Stimulated activated CD8-positive, alpha-beta memory T cell treated with anti-CD3 and anti-CD28 coated beads, Interleukin-15, amount 100 ng/mL, for 48 hours (primary cell): ENCODE measurements at regions not wholly inside any gene's neighbourhood (a gene's known extent, or its start where the extent isn't known, plus 50 kb on each side); places are given as distances from the start of the nearest gene placed in this dataset.
A peak's percentile ranks its signal among the peaks of the same experiment; 100 is the strongest.

Experiments
- DNase-seq, 2 donors: peaks; one replicate each; pipeline ENCODE4 v3.0.0-alpha.2; 2020; ENCODE audit warnings: low read depth in 2 of 2

DNA sequence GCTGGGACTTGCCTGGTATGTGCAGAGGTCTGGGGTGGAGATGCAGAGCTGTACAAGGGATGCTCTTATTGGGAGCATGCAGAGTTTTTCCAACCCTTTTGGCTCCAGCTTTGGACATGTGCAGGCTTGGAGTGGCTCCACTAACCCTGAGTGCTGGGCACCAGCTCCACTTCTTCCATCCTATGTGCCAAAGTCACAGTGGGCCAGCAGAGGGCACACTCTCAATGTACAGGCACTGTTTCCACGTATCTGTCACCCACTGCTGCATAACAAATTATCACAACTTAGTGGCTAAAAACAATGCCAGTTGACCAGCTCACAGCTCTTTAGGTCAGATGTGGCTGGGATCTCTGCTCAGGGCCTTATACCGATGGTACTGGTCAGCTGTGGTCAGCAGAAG lies 631.8 kb downstream of the AJAP1 start:
- DNase-seq, result peak in 1 of 2 donors; percentile 6

DNA sequence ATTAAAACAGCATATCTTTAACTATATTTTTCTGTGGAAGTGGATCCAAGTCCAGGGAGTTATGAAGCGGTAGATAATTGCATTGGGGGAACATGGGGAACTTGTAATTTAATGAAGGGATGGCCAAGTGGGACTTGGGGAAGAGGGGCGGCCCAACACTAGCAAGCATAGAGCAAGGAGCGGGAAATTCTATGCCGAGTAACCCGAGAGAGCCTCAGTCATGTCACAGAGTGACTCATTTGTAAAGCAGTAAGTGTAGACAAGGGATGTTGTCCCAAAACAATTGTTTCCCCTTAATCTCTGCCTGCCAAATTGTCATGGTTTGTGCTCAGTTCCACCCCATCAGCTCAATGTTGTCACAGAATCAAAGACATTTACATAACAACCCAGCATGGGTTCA lies 620.1 kb downstream of the AJAP1 start:
- DNase-seq, result no peak

DNA sequence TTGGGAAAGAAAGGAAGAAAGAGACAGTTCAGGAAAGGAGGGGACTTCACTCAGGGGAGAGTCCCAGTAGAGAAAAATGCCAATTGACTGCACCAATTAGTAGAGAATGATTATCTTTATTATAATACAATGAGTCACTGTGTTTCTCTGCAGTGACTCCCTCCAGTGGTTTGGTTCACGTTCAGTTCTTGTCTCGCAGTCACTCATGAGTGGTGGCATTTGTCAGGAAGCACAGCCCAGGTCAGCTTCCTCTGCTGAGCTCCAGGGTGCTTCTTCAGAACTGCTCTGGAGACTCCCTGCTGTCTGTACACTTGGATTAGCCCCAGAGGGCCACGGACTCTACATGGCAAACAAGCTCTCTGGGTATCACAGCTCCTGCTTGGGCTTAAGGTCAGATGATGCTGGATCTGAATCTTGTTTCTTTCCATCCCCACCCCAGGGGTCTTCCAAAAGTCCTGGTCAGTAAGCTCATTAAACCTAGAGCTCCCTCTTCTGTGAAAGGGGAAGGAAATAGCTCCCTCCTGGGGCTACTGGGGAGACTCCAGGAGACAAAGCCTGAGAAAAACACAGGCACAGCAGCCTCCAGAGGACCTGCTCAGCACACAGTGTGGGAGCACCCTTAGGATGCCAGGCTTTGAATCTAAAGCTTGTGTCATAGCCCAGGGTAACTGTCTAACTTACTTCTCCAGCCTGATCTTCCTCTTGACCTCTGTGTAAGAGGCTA lies 619.0 kb downstream of the AJAP1 start:
- no peak for DNase-seq

DNA sequence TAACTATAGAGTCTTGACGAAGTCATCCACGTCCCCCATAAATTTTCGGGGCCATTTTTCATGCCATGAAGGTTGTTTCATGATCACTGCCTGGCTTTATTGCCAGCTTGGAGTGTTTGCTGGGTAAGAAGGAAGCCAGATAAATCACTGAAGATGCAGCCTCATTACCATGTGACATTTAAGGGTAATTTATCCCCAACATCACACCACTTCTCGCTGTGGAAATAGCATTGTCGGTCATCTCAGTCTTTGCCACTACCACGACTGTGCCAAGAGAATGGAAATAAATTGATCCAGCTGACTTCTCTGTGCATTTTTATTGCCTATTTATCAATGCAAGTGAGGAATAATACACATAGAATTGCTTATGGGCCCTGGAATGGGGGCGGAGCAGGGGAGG lies 617.9 kb downstream of the AJAP1 start:
- DNase-seq, result no peak

DNA sequence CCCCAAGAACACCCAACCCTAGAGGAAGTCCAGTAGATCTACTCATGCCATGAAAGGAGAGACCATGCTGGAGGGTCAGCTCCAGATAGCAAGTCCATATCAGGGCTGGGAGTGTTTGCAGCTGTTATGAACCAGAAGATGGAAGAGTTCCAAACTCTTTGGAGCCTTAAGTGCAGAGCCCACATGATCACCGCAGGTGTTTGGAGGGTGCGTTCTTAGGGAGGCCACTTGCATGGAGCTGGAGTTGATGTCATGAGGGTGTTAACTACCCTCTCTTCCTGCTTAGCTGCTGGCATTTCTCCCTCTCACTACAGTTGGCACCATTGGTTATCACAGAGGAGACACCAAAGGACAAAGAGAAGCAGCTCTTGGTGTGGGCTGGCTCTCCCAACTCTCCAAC lies 616.9 kb downstream of the AJAP1 start:
- DNase-seq, result no peak

DNA sequence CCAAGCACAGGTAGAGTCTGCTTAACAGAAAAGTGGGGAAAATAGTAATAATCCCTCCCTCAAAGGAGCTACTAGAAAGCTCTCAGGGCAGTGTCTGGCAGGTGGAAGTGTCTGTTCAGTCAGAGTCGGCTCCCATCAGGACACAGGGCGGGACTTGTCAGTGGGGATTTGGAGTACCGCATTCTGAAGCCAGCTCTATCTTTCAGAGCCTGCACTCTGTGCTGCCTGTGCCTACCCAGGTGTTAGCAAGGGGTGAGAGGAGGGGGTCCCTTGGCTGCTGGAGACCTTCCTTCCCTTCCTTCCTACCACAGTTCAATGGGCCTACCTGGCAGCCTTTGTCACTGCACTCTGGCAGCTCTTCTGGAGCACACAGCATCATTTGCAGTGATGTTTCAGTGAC lies 615.5 kb downstream of the AJAP1 start:
- no peak for DNase-seq

DNA sequence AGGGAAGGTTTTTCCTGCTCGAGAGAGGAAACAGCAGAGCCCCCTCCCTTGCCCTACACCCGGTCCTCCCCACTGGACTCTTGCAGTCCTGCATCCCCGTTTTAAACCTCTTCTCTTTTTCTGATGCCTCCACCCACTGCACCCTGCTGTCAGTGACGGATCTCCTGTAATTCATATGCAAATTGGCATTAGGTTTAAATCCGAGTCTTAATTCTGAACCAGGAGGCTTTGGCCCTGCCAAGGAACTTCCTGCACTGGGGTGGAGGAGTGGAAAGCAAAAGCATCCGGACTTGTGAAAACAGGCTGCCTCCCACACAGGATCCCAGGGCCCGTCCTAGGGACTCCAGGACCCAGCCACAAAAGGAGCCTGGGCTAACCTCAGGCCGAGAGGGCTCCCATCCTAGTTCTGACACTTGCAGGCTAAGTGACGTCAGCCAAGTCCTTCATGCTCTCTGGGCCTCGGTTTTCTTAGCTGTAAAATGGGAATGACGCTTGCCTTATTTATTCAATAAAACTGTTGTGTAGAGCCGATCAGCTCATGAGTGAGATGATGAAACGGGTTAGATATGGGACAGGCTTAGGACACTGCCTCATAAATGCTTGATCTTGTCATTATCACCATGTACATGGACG lies 613.3 kb downstream of the AJAP1 start:
- DNase-seq, result no peak

DNA sequence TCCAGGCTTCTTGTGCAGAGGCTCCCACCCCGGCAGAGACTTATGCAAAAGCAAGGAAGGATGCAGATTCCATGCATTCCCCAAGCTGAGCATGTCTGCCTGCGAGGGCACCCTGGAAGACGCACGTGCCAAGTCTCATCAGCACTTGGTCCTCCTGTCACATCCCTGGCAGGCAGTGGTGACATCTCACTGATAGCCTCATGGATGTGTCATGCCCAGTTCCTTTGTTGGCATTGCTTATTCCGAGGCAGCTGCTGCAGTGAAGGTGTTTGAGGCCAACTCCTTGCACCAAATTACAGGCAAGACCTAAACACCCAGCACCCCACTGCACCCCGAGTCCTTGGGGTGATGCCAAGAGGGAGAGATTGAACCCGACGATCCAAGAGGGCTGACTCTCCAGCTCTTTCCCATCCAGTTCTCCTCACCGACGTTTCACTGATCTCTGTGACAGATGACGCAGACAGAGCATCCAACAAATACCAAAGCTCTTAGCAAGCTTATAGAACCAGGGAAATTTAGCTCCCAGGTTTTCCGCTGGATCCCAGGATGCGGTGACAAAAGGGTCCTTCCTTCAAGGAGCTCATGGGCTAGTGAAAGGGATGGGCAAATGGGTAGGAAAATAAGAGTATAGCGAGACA lies 611.1 kb downstream of the AJAP1 start:
- no peak for DNase-seq

DNA sequence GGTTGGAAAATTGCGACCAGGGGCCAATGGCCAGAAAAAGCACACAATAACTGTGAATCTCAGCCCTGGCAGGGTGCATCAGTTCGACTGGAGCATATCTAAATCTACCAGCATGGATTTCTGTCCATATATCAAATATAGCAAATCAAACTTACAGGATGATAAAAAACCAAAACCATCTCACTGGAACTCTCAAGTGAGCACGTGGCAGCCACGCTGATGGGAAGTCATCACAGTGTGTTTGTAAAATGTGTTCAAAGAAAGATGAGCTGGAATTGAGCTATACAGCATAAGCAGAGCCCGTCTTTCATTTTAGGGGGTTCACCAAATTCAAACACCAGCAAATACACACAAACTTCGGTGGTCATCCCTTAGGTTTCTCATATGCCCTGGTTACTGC lies 610.1 kb downstream of the AJAP1 start:
- DNase-seq, result no peak

DNA sequence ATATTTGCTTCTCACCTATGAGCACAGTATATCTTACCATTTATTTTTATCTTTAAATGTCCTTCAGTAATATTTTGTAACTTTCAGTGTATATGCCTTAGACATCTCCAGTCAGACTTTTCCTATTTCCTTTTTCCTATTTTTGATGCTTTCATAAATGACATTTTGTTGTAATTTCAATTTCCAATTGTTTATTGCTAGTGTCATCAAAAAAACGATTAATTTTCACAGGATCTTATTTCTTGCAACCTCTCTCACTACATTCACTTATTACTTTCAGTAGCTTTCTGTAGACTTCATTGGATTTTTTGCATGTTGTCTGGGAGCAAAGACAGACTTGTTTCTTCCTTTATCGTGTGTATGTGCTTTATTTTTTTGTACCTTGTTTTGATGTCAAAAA lies 602.4 kb downstream of the AJAP1 start:
- no peak for DNase-seq

DNA sequence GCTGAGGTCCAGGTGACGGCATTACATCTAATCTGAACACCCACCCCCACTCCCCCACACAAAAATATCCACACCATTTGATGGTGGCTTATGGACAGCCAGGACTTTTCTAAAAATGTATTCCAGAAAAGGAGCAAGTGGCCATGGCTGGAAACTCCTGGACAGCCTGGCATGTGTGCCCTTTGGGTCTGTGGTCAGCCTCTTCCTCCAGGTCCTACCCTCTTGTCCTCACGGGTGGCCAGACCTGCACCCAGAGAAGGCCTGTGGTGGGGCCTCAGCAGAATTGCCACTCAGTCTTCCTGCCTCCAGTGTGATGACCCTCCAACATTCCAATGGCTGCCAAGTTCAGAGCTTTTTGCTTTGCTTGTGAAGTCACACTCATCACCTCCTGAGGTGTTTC lies 600.6 kb downstream of the AJAP1 start:
- DNase-seq, result no peak

DNA sequence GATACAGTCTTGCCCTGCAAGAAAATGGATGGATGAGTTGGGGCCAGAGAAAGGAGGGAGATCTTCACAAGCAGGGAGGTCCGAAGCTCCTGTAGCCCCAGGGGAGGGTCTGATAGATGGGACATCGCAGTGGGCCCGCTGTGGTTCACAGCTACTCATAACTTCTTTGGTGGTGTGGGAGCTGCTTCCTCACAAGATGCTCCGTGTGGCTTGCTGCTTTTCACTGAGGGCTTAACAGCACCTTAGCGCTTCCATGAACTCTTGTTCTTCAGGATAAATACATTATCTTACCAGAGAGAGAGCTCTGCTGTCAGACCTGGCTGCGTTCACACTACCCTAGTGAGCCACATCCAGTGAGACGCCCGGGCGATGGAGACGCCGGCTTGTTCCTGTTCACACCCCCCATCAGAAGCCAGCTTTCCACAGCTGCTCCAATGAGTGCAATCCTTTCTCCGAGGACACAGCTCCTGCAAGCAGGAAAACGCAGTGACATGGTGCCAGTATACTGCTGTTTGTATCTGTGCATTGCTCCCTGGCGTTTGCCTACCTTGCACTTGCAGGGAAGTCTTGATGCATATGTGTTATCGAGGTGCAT lies 599.8 kb downstream of the AJAP1 start:
- no peak for DNase-seq

DNA sequence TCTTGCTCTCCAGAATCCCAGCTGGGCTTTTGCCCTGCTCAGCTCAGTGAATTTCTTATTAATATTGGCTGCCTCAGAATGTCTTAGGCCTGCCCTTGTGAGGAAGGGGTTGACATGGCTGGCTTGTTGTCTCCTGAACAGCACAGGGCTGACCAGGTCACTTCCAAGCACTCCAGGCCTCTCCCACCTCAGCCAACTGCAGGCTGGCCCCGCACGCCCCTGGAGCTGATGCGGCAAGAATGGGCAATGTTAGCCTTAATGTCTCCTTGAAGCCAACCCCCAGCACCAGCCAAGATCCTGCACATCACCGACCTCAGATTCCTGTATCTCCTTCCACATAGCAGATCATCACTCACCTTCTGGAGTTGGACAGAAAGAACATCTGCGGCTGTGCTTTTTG lies 598.6 kb downstream of the AJAP1 start:
- no peak for DNase-seq

DNA sequence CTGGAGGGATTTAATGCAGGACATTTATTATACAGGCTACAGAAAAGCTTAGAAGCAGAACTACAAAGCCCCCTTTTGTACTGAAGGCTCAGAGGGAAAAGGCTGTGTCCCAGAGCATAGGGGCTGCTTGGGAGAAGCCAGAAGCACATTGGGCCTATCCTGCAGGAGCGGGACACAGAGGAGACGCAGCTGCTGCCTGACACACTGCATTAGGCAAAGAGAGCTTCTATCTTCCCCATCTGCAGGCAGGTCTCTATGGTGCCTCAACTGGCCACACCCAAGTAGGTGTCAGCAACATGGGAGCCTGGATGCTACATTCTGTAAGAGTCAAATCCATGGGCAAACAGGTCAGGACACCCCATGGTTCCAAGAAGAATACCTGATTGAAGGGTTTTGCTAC lies 595.9 kb downstream of the AJAP1 start:
- no peak for DNase-seq

DNA sequence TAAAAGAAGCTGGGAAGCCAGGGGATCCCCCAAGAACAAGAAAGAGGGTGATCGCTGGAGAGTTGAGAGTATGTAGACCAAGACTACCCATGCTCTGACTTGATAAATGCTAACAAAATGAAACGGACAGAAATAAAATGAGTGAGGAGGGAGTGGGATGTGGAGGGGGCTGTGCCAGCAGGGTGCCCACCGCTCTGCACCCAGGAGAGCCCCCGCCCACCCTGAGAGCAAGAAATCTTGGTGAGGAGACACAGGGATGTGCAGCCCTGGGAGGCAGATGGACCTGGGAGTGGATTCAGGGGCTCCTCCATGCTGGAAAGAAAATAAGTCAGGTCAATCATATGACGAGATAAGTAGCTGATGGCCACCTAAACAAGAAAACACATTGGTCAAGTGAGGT lies 590.9 kb downstream of the AJAP1 start:
- no peak for DNase-seq

DNA sequence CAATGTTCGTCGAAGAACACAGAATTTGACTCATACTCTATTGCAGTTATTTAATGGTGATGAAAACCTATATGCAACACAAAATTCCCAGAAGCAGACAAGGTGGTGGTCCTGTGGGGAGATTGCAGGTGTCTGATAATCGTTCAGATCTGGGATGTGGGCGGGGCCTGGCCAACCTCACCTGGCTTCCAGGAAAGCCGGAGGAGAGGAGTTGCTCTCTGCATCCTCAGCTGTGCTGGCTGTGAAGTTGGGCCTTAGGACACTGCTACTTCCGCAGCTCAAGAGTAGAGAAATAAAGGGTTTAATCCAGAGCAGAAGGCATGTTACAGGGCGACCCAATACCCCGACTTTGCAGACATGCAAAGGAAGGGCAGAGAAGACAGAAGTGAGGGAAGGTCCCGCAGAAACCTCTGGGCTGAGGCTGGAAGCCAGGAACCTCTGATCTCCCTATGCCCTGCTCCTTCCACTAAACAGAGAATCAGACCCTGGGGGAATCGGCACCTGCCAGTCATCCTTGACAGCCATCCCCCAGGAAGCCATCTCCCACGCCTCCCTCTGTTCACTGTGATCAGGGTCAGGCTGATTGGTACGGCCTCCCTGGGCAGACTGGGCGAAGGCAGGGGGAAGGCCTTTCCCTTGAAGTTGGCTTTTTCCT lies 590.3 kb downstream of the AJAP1 start:
- no peak for DNase-seq

DNA sequence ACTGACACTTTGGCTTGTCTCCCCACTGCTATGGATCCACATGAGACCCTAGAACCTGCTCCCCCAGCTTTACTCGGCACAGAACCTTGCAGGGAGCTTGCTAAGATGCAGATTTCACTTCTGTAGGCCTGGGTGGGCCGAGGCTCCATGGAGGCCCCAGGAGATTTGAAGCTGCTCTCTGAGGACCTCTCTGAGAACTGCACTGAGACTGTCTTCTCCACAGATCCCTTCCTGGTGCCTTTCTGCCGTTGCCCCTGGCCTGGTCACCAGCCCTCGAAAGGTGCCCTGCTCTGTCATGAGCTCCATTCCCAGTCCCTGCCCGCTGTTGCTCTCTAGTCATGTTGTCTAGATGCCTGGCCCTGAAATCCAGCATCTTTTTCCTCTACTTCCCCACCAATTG lies 588.4 kb downstream of the AJAP1 start:
- no peak for DNase-seq

DNA sequence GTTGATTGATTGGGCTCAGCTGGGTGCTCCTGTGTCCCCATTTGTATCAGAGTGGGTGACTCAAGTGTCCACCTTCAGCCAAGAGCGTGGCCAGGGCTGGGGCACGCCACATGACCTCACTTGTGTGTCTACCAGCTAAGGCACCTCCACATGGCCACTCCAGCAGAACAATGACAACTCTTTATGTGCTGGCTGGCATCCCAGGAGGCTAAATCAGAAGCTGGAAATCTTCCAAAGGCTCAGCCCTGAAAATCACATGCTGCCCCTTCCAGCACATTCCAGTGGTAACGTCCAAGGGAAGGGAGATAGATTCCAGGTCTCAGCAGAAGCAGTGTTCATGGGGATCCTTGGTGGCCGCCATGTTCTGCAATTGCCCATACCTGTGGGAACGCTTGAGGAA lies 585.5 kb downstream of the AJAP1 start:
- DNase-seq, result no peak

DNA sequence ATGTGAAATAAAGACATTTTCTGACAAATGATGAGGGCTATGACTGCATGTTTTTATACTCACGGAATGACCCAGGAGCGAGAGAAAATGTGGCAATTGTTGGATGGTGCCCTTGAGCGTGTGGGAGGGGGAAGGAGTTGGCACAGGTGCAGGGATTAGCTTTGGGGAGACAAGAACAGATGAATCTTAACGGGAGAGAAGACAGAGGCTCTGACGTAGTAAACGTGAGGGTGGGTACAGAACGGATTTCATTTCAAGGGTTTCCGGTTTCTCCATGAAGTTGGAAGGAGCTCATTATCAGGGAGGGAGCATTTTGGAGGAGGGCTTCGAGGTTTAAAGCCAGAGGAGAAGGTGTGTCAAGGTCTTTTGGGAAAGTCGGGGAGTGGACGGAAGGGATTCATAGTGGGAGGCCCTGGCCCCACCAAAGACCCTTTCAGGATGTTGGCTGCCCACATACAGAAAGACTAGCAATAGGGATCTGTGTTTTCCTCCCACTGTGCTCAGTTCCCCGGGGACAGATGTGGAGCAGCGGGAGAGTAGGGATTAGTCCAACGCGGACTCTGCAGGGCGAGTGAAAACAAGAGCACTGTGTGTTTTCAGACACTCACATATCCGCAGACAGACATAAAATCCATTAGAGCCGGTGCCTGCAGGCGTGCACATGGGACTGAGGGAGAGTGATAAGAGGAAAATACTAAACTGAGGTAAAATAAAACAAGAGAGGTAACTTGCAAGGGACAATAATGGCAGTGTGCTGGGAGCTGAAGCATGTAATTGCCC lies 584.1 kb downstream of the AJAP1 start:
- no peak for DNase-seq

DNA sequence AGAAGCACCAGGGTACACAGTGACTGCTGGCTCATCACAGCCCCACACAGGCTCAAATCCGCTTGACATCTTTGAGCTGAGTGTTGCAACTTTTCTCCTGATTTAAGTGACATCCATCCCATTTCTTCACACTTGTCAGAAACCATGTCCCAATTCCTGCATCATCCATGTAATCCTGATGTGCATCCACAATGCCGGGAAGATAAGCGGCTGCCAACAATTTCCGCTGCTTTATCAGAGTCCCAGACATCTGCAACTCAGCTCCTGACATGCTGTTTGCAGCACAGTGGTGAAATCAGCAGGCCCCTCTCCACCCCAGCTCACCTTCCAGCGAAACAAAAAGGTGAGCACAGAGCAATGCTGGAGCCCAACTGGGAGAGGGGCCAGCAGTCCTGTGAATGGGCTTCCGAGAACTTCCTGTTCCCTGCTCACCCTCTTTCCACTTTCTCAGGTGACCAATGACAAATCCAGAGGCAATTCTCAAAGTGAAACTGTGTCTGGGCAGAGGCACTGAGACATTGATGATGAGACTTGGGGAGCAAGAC lies 581.0 kb downstream of the AJAP1 start:
- no peak for DNase-seq

DNA sequence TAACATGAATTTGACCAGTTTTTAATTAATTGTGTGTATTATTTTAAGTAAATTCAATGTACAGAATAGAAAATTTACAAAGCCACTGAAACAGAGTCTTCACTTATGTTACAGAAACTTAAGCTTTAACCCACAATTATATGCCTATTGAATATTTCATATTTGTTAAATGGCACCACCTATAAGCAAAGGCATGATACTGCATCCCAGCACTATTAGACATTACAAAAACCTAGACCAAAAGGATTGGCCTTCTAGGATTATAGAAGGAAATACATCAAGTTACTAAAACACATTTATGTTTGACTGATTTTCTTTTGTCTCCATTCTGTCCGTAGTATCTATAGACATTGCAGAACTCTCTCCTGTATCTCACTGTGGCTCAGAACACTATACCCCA lies 578.1 kb downstream of the AJAP1 start:
- no peak for DNase-seq
